ENCODE measurements at regions not wholly inside any gene's neighbourhood (a gene's known extent, or its start where the extent isn't known, plus 50 kb on each side); places are given as distances from the start of the nearest gene placed in this dataset.

DNA sequence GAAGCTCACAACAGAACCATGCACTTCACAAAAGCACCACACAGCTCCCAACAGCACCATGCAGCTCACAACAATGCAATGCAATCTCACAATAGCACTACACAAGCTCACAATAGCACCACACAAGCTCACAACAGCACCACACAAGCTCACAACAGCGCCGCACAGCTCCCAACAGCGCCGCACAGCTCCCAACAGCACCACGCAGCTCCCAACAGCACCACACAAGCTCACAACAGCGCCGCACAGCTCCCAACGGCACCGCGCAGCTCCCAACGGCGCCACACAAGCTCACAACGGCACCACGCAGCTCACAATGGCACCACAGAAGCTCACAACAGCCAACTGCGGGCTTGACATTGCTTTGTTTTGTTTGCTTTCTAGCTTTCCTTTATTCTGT lies 198.1 kb downstream of the DLL1 start:
- TF ChIP-seq CTCF (IDR thresholded peaks at IDR 0.05; ENCODE audit: unreplicated experiment) = no peak
- intact Hi-C loops (cut with micrococcal nuclease; ENCODE audit: unreplicated experiment) = no loop called here
- BruUV-seq (replicated peaks) = no TSS peak
- Mint-ChIP-seq H3K36me3 (ENCODE audit: insufficient read depth, unreplicated experiment) (no peaks in the 10 kb centered on the region), H3K4me1 (ENCODE audit: low read depth, unreplicated experiment) (peaks cover 11% of the 10 kb centered on the region), H3K27me3 (ENCODE audit: unreplicated experiment) (peaks cover 16% of the 10 kb centered on the region), H3K4me3 (ENCODE audit: low read depth, unreplicated experiment) (no peak overlapping the region), H3K27ac (ENCODE audit: unreplicated experiment) (no peak overlapping the region), H3K9me3 (ENCODE audit: low read depth, unreplicated experiment) (no peaks in the 10 kb centered on the region)
- DNase-seq = no peak
- CTCF ChIA-PET = no interaction called here

- intact Hi-C loops (cut with micrococcal nuclease; ENCODE audit: unreplicated experiment) = no loop called here
- CTCF ChIA-PET = no interaction called here
- no peak for TF ChIP-seq CTCF (IDR thresholded peaks at IDR 0.05; ENCODE audit: unreplicated experiment)
- no peaks in the 10 kb centered on the region for H3K36me3 Mint-ChIP-seq (ENCODE audit: insufficient read depth, unreplicated experiment)
- H3K4me1 Mint-ChIP-seq (ENCODE audit: low read depth, unreplicated experiment) = peaks cover 11% of the 10 kb centered on the region
- no peak for DNase-seq
- BruUV-seq (replicated peaks) = no TSS peak
- H3K27me3 Mint-ChIP-seq (ENCODE audit: unreplicated experiment) = peaks cover 16% of the 10 kb centered on the region
- H3K9me3 Mint-ChIP-seq (ENCODE audit: low read depth, unreplicated experiment) = no peaks in the 10 kb centered on the region
- no peak overlapping the region for H3K4me3 Mint-ChIP-seq (ENCODE audit: low read depth, unreplicated experiment)
- H3K27ac Mint-ChIP-seq (ENCODE audit: unreplicated experiment) = no peak overlapping the region
These were observed 199.0 kb downstream of the DLL1 start for GRCh38 chr6:170091639-170092579.

DNA sequence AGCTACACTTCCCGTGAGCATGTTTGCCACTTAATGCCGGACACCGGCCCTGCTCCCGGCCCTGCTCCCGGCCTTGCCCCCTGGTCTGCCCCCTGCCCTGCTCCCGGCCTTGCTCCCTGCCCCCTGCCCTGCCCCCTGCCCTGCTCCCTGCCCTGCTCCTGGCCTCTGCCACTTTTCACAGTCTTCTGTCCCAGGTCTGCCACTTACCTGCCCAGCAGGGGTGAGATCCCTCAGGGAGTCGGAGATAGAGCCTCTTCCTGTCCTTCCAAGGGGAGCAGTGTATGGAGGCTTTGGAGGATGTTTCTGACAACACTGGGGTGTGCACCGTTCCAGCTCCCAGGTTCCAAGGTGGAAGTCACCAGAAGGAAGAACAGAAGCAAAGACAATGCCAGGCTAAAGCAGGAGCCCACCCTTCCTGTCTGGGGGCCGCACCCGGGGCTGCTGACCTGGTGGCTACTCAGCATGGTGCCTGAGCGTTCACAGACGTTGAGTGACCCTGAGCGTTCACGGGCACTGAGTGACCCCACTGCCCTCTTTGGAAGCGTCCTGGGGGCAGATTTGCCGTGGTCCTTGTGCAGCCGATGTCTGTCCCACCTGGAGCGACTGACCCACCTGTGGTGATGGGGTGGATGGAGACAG lies 199.8 kb downstream of the DLL1 start:
- Mint-ChIP-seq H3K27ac (ENCODE audit: unreplicated experiment) (no peak overlapping the region), H3K27me3 (ENCODE audit: unreplicated experiment) (peaks cover 14% of the 10 kb centered on the region), H3K4me1 (ENCODE audit: low read depth, unreplicated experiment) (peaks cover 11% of the 10 kb centered on the region), H3K9me3 (ENCODE audit: low read depth, unreplicated experiment) (no peaks in the 10 kb centered on the region), H3K4me3 (ENCODE audit: low read depth, unreplicated experiment) (no peak overlapping the region), H3K36me3 (ENCODE audit: insufficient read depth, unreplicated experiment) (no peaks in the 10 kb centered on the region)
- no peak for DNase-seq
- TF ChIP-seq CTCF (IDR thresholded peaks at IDR 0.05; ENCODE audit: unreplicated experiment) = no peak
- CTCF ChIA-PET = no interaction called here
- no TSS peak for BruUV-seq (replicated peaks)
- intact Hi-C loops (cut with micrococcal nuclease; ENCODE audit: unreplicated experiment) = no loop called here

GRCh38 chr6:170090561-170090960 lies 200.3 kb downstream of the DLL1 start:
- CTCF ChIA-PET = no interaction called here
- no TSS peak for BruUV-seq (replicated peaks)
- no peaks in the 10 kb centered on the region for H3K9me3 Mint-ChIP-seq (ENCODE audit: low read depth, unreplicated experiment)
- peaks cover 14% of the 10 kb centered on the region for H3K27me3 Mint-ChIP-seq (ENCODE audit: unreplicated experiment)
- no peak overlapping the region for H3K27ac Mint-ChIP-seq (ENCODE audit: unreplicated experiment)
- intact Hi-C loops (cut with micrococcal nuclease; ENCODE audit: unreplicated experiment) = no loop called here
- H3K4me3 Mint-ChIP-seq (ENCODE audit: low read depth, unreplicated experiment) = no peak overlapping the region
- H3K4me1 Mint-ChIP-seq (ENCODE audit: low read depth, unreplicated experiment) = peaks cover 11% of the 10 kb centered on the region
- DNase-seq = no peak
- no peaks in the 10 kb centered on the region for H3K36me3 Mint-ChIP-seq (ENCODE audit: insufficient read depth, unreplicated experiment)
- TF ChIP-seq CTCF (IDR thresholded peaks at IDR 0.05; ENCODE audit: unreplicated experiment) = no peak
